Lung microvascular endothelial cell (primary cell): ENCODE measurements at regions not wholly inside any gene's neighbourhood (a gene's known extent, or its start where the extent isn't known, plus 50 kb on each side); places are given as distances from the start of the nearest gene placed in this dataset.
"Not testable (repeated sequence)": the region's sequence is repeated elsewhere in the genome, so short reads cannot be mapped to it uniquely, and the experiment has no call there.

ENCODE experiments used
- DNase-seq, 2 donors: peaks; one replicate each; pipeline versions ENCODE4 v3.0.0 to v3.0.0-alpha.2; 2010; ENCODE audit warnings: low read depth in 2 of 2

DNA sequence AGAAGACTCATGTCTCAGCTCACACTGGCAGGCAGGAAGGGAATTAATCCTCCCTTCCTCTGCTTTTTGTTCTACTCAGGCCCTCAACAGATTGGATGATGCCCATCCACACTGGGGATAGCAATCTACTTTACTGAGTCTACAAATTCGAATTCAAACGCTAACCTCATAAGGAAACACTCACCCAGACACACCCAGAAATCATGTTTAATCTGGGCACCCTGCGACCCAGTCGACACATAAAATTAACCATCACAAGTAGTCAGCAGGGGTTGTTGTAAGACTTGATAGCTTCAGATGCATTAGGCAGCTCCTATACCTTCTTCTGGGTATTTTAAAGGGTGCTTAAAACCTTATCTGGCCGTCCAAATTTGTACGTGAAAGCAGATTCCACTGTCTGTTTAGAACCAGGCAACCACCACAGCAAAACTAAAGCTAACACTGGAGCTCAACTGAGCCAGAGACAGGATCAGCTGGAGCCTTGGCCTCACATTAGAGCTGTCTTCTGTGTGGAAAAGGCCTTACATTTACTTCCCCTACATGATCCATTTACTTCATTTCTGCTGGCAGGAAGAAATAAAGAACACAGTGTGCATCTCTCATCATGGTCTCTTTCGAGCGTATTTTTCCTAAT lies 407.3 kb upstream of the PPP2R3A start:
- no peak for DNase-seq

DNA sequence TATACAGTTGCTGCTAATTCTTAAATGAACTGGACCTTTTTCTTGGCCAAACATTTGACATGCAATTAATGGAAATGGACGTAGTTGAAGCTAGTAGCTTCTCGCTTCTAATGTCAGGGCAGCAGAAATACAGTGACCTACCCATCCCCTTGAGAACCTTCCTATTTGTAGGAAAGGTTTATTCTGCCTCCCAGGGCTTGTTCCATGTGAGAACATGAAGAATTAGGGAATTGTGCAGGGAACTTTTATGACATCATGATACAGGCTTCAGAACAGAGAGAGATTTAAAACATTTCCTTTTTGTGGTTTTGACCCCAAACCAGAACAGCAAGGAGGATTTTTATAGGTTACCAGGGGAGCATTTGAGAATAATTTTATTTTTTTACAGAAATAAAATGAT lies 406.6 kb upstream of the PPP2R3A start:
- no peak for DNase-seq

- no peak for DNase-seq
Measured at GRCh38 chr3:135559802-135560201, 405.7 kb upstream of the PPP2R3A start.

DNA sequence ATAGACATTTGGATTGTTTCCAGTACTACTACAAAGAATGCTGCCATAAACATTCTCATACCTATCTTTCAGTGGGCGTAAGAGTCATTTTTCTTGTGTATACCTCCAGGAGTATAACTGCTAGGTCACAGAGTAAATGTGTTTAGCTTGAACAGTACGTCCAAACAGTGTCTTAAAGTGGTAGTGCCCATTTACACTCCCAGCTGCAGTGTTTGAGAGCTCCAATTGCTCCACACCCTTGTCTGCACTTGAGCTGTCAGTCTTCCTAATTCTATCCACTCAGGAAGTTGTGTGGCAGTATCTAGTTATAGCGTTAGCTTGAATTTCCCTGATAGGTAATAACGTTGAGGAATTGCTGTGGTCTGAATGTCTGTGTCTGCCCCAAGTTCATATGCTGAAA lies 404.7 kb upstream of the PPP2R3A start:
- no peak for DNase-seq

- DNase-seq, result no peak
Measured at GRCh38 chr3:135564696-135565095, 400.8 kb upstream of the PPP2R3A start.

GRCh38 chr3:135565546-135565945 lies 400.0 kb upstream of the PPP2R3A start:
- DNase-seq, result no peak

DNA sequence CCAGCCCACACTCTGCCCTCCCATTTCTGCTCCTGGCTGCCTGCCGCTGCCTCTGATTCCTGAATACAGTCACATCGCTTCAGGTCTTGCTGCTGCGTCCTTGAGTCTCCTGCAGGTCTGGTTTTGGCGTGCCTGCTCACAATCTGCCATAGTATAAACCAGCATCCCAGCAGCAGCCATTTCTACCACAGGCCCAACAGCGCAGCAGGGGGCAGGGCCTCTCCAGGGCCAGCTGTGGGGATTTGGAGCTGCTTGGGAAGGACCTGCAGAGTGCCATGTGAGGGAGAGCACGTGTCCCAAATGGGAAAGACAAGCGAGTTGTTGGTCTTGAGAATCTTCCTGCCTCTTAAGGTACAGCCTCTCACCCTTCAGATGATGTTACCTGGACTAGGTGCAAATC lies 398.3 kb upstream of the PPP2R3A start:
- DNase-seq, result no peak

DNA sequence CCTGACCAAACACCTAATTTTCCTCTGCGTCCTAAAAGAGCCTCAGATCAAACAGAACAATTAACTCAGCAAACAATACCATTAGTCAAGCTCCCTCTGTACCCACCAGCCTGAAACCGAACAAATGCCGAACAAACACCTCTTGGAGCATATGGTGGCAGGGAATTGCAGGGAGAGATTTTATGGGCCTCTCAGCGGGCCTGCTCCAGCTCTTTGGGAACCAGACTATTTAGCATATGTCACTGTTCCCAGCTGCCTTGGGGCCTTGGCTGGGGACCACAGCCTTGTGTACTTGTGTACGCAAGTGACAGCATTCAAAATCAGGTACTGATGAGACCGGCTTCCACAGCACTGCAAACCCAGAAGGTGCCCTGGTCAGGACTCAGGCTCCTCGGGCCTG lies 388.8 kb upstream of the PPP2R3A start:
- no peak for DNase-seq

- DNase-seq, result no peak
Measured at GRCh38 chr3:135581806-135582205, 383.7 kb upstream of the PPP2R3A start.

- DNase-seq, result no peak
Measured at GRCh38 chr3:135582800-135583199, 382.7 kb upstream of the PPP2R3A start.

- no peak for DNase-seq
Measured at GRCh38 chr3:135596563-135596962, 369.0 kb upstream of the PPP2R3A start.

GRCh38 chr3:135597855-135598254 lies 367.7 kb upstream of the PPP2R3A start:
- no peak for DNase-seq

GRCh38 chr3:135598597-135598996 lies 366.9 kb upstream of the PPP2R3A start:
- no peak for DNase-seq

- DNase-seq, result not testable (repeated sequence)
Measured at GRCh38 chr3:135604512-135604911, 361.0 kb upstream of the PPP2R3A start.

DNA sequence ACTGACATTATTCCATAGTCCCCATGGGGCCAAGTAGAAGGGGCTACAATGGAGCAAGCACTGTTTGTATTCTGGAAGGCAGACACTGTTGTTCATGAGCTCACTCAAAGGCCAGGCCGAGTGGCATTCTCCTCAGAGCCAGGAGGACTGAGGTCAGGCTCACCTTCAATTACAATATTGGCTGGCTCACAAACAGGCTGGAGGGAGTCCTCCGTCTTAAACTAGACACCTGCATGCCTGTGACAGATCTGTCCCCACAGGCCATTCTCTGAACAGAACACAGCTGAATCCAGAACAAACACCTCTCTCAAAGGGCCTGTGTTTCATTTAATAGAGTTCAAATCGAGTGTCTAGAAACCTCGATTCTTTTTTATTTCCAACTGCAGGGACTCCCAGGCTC lies 347.4 kb upstream of the PPP2R3A start:
- no peak for DNase-seq

DNA sequence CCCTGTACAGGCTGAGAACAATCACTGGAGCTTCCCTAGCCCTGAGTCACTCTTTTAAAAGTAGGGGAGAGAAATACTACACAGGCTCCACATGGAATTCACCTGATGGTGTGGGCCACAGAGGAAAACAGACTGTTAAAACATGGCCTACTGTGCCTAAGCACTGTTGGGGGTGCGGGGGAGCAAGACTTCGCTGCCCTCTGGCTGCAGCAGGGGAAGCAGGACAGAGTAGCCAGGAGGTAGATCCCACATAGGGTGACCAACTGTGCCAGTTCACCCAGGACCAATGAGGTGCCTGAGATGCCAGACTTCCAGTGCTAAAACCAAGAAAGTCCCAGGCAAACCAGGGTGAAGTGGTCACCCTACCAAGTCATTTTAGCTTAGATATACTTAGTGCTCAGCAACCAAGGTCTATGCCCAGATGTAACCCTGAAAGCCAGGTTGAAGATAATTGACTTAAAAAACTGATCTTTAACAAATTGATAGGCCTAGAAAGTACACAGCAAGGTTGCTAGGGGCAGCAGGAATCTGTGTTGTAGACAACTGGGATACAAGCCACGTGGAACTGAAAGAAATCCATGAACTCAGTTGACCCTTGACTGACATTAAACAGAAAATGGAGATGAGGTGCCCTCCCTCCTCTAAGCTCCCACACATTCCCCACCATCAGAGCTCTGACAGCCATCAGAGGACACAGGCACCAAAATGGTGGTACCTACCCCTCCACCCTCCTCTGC lies 344.2 kb upstream of the PPP2R3A start:
- no peak for DNase-seq

- no peak for DNase-seq
Measured at GRCh38 chr3:135622215-135622614, 343.3 kb upstream of the PPP2R3A start.

- no peak for DNase-seq
Measured at GRCh38 chr3:135622656-135623055, 342.9 kb upstream of the PPP2R3A start.

DNA sequence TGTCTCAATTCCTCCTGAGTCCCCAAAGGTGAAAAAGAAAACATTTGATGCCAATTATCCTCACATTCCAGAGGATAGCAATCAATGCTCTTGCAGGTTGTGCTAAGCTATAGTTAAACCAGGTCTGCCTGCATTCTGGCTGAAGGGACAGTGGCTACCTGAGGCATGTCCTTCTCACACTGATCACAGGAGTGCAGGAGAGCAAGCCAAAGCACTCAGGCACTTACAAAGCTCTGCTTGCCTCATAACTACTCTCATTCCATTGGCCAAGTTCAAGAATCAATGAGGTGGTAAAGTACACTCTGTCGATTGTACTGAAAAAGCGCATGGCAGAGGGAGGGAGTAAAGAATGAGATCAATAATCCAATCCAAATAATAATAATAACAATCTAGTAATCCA lies 342.0 kb upstream of the PPP2R3A start:
- DNase-seq, result no peak

DNA sequence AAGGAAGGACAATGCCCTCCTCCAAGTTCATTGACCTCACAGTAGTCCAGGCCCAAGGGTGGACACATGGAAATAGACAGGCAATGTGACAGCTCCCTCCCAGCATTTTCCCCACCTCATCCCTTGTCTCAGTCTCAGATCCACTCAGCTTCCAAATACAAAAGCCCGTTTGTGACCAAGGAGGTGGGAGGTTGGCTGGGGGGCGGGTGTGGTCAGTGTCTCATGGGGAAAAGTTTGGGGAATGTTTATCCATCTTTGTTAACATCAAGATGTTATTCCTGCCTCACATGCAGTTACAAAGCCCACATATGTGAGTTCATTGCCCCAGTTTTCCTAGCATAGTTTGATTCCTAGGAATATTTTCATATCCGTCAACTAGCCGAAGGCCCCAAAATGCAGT lies 338.5 kb upstream of the PPP2R3A start:
- DNase-seq, result no peak

GRCh38 chr3:135629701-135630408 lies 335.7 kb upstream of the PPP2R3A start:
- no peak for DNase-seq

DNA sequence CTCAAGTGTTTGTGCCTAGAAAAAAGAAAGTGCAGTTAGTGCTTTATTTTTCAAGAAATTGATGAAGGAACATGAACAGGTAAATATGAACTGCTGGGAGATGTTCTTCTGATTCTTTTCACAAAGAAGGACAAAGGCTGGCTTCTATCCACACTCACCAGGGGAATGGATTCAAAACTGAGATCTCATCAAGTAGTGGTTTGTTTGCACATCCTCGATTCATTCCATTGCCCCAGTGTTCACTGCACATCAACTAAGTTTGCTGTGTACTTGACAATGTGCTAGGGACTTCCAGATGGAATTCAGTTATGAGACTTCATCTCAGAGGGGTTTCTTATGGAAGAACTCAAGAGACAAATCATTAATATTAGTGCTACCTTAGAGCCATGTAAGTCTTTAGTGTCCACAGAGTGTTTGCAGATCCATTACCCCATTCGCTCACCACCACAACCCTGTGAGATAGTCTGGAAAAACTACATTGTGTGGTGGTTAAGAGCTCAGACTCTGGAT lies 332.9 kb upstream of the PPP2R3A start:
- no peak for DNase-seq

DNA sequence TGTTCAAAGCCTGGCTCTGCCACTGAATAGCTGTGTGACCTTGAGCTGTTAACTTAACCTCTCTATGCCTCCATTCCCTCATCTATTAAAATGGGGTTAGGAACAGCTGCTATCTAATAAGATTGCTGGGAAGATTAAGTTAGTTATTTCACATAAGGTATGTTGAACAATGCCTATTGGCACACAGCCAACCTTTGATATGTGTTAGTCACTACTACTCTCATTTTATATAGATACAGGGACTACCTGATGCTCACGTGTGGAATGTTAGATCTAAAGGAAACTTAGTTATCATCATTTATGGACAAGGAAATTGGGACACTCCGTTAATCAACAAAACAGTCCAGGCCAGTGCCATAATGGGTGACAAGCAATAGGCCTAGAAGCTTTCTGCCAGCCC lies 332.4 kb upstream of the PPP2R3A start:
- no peak for DNase-seq
